ENCODE measurements at regions not wholly inside any gene's neighbourhood (a gene's known extent, or its start where the extent isn't known, plus 50 kb on each side); places are given as distances from the start of the nearest gene placed in this dataset.

- TF ChIP-seq, protein P1, sequence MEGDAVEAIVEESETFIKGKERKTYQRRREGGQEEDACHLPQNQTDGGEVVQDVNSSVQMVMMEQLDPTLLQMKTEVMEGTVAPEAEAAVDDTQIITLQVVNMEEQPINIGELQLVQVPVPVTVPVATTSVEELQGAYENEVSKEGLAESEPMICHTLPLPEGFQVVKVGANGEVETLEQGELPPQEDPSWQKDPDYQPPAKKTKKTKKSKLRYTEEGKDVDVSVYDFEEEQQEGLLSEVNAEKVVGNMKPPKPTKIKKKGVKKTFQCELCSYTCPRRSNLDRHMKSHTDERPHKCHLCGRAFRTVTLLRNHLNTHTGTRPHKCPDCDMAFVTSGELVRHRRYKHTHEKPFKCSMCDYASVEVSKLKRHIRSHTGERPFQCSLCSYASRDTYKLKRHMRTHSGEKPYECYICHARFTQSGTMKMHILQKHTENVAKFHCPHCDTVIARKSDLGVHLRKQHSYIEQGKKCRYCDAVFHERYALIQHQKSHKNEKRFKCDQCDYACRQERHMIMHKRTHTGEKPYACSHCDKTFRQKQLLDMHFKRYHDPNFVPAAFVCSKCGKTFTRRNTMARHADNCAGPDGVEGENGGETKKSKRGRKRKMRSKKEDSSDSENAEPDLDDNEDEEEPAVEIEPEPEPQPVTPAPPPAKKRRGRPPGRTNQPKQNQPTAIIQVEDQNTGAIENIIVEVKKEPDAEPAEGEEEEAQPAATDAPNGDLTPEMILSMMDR (IDR thresholded peaks at IDR 0.05; ENCODE audit: poor library complexity, severe bottlenecking) = no peak
- TF ChIP-seq EZH2 (IDR thresholded peaks at IDR 0.05; ENCODE audit: borderline replicate concordance, insufficient read depth, low read length, poor library complexity, severe bottlenecking) (no peak), EP300 (conservative IDR thresholded peaks at IDR 0.05; ENCODE audit: poor library complexity, severe bottlenecking) (no peak), POLR2AphosphoS5 (IDR thresholded peaks at IDR 0.05) (no peak)
These were observed 102.5 kb upstream of the SSTR1 start for GRCh38 chr14:38105106-38105702.

Data from neural cell (in vitro differentiated cells).